ENCODE measurements at regions not wholly inside any gene's neighbourhood (a gene's known extent, or its start where the extent isn't known, plus 50 kb on each side); places are given as distances from the start of the nearest gene placed in this dataset.

- Mint-ChIP-seq H3K27ac (no peak overlapping the region), H3K9me3 (peaks cover 3 to 9% (median 5%) of the 10 kb centered on the region in 3 donors), H3K4me1 (no peaks in the 10 kb centered on the region), H3K4me3 (no peak overlapping the region), H3K27me3 (peaks cover 3% of the 10 kb centered on the region), H3K36me3 (peaks cover 2% of the 10 kb centered on the region)
These were observed 180.3 kb upstream of the GRB10 start for GRCh38 chr7:50962962-50963374.

- Mint-ChIP-seq H3K36me3 (peaks cover 2% of the 10 kb centered on the region), H3K4me1 (no peaks in the 10 kb centered on the region), H3K27me3 (peaks cover 3% of the 10 kb centered on the region), H3K27ac (no peak overlapping the region), H3K9me3 (peaks cover 3 to 7% (median 5%) of the 10 kb centered on the region in 3 donors), H3K4me3 (no peak overlapping the region)
These were observed 179.7 kb upstream of the GRB10 start for GRCh38 chr7:50962281-50962883.

DNA sequence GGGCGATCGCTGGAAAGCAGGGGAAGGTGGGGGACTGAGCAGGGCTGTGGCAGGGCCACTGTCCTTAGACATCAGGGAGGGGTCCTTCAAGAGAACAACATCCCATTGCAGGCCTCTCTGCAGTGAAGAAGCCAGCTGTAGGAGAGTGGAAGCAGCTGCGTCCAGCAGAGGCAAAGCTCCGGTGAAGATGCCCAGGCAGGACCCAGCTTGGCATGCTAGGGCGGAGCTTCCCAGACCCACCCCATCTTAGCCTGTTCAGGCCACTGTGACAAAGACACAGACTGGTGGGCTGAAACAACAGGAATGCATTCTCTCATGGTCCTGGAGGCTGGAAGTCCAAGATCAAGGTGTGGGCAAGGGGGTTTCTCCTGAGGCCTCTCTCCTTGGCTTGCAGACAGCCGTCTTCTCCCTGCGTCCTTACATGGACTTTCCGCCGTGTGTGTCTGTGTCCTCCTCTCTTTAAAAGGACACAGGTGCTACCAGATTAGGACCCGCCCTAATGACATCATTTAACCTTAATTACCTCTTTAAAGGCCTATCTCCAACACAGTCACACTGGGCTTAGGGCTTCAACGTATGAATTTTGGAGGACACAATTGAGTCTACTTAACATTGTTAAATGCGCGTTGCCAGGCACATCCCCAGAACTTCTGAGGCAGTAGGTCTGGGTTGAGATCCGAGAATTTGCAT, 178.1 kb upstream of the GRB10 start:
- Mint-ChIP-seq H3K4me1 (no peaks in the 10 kb centered on the region), H3K4me3 (no peak overlapping the region), H3K27me3 (peaks cover 3% of the 10 kb centered on the region), H3K9me3 (peaks cover 0 to 2% (median 0%) of the 10 kb centered on the region in 3 donors), H3K36me3 (no peaks in the 10 kb centered on the region), H3K27ac (no peak overlapping the region)

- H3K27ac Mint-ChIP-seq: no peak overlapping the region
- no peaks in the 10 kb centered on the region for H3K36me3 Mint-ChIP-seq
- peaks cover 3% of the 10 kb centered on the region for H3K27me3 Mint-ChIP-seq
- H3K4me3 Mint-ChIP-seq: no peak overlapping the region
- H3K4me1 Mint-ChIP-seq: no peaks in the 10 kb centered on the region
- peaks cover 0 to 2% (median 0%) of the 10 kb centered on the region in 3 donors for H3K9me3 Mint-ChIP-seq
These were observed 177.3 kb upstream of the GRB10 start for GRCh38 chr7:50959991-50960390.

GRCh38 chr7:50959560-50959959, 176.9 kb upstream of the GRB10 start:
- peaks cover 3% of the 10 kb centered on the region for H3K27me3 Mint-ChIP-seq
- H3K4me1 Mint-ChIP-seq: no peaks in the 10 kb centered on the region
- H3K27ac Mint-ChIP-seq: no peak overlapping the region
- H3K9me3 Mint-ChIP-seq: peaks cover 0 to 2% (median 0%) of the 10 kb centered on the region in 3 donors
- no peak overlapping the region for H3K4me3 Mint-ChIP-seq
- no peaks in the 10 kb centered on the region for H3K36me3 Mint-ChIP-seq

DNA sequence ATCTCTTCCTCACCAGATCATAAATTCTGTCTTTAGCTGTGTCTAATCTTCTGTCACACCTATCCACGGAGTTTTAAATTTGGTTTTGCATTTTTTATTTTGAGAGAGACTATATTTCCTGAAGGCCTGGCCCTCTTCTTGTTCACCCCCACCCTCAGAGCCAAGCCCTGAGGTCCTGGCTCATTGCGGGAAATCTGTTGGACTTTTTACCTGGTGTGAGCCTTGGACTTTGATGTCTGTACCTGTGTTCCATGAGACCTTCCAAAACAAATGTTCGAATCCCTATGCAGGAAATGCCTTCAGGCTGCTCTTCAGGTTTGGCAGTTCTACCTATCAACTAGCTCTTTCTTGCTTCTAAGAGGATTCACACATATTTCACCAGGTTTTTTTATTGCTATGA, 175.2 kb upstream of the GRB10 start:
- Mint-ChIP-seq H3K4me1 (no peaks in the 10 kb centered on the region), H3K36me3 (no peaks in the 10 kb centered on the region), H3K27me3 (peaks cover 3% of the 10 kb centered on the region), H3K9me3 (no peaks in the 10 kb centered on the region), H3K4me3 (no peak overlapping the region), H3K27ac (no peak overlapping the region)

DNA sequence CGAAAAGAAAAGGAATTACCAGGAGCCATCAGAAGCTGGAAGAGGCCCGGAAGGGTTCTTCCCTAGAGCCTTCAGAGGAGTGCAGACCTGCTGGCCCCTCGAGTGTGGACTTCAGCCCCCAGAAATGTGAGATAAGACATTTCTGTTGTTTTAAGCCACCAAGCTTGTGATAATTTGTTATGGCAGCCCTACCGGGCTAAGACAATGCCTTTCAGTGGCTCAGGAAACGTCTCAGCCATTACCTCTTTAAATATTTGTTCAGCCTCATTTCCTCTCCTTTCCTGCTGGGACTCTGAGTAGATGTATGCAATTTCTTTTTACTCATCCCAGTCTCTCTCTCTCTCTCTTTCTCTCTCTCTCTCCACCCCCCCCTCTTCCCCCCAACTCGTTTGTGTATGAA, 174.7 kb upstream of the GRB10 start:
- H3K9me3 Mint-ChIP-seq: peaks cover 0 to 1% (median 0%) of the 10 kb centered on the region in 3 donors
- H3K27me3 Mint-ChIP-seq: peaks cover 3% of the 10 kb centered on the region
- no peaks in the 10 kb centered on the region for H3K4me1 Mint-ChIP-seq
- H3K4me3 Mint-ChIP-seq: no peak overlapping the region
- H3K27ac Mint-ChIP-seq: no peak overlapping the region
- no peaks in the 10 kb centered on the region for H3K36me3 Mint-ChIP-seq

GRCh38 chr7:50956522-50957155, 173.9 kb upstream of the GRB10 start:
- Mint-ChIP-seq H3K4me3 (no peak overlapping the region), H3K9me3 (peaks cover 0 to 2% (median 0%) of the 10 kb centered on the region in 3 donors), H3K27ac (no peak overlapping the region), H3K27me3 (peaks cover 3% of the 10 kb centered on the region), H3K36me3 (no peaks in the 10 kb centered on the region), H3K4me1 (no peaks in the 10 kb centered on the region)

- no peak overlapping the region for H3K4me3 Mint-ChIP-seq
- H3K4me1 Mint-ChIP-seq: no peaks in the 10 kb centered on the region
- H3K36me3 Mint-ChIP-seq: no peaks in the 10 kb centered on the region
- H3K27ac Mint-ChIP-seq: no peak overlapping the region
- no peaks in the 10 kb centered on the region for H3K27me3 Mint-ChIP-seq
- H3K9me3 Mint-ChIP-seq: peaks cover 0 to 8% (median 5%) of the 10 kb centered on the region in 3 donors
These were observed 172.0 kb upstream of the GRB10 start for GRCh38 chr7:50954716-50955115.

DNA sequence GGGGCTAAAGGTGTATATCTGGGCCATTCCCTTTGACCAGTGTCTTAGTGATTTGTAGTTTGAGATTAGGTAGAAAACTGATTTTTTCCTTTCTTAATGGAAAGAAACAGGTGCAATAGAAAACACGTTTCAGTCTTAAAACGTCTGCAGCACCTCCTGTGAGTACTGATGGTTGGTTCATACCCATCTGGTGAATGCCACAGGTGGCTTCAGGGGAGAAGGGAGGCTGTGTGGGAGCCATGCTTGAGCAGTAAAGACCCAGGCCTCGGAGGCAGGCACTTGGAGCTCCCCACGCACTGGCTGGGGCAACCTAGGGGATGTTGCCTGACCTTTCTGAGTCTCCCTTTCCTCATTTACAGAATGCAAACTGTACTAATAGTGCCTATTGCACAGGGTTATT, 171.5 kb upstream of the GRB10 start:
- Mint-ChIP-seq H3K27me3 (no peaks in the 10 kb centered on the region), H3K9me3 (peaks cover 0 to 12% (median 5%) of the 10 kb centered on the region in 3 donors), H3K27ac (no peak overlapping the region), H3K36me3 (no peaks in the 10 kb centered on the region), H3K4me1 (no peaks in the 10 kb centered on the region), H3K4me3 (no peak overlapping the region)

- no peaks in the 10 kb centered on the region for H3K4me1 Mint-ChIP-seq
- no peak overlapping the region for H3K27ac Mint-ChIP-seq
- no peaks in the 10 kb centered on the region for H3K36me3 Mint-ChIP-seq
- H3K27me3 Mint-ChIP-seq: no peaks in the 10 kb centered on the region
- peaks cover 0 to 16% (median 5%) of the 10 kb centered on the region in 3 donors for H3K9me3 Mint-ChIP-seq
- no peak overlapping the region for H3K4me3 Mint-ChIP-seq
These were observed 171.1 kb upstream of the GRB10 start for GRCh38 chr7:50953820-50954219.

DNA sequence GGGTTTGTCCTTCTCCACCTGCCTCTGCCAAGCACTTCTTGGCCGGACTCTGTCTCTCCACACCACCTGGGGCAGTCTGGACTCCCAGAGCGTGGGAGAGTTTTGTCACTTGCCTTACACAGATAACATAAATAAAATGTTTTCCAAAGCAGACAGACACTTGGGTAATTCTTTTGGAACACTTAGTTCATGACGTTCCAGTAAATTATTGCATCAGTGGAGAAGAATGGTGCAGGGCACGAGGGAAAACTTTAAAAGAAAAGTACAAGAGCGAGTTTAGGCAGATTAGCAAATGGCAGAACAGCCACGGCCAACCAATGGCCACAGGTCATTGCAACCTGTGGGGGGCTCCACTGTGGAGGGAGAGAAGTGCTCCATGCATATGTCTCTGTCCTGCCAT, 170.6 kb upstream of the GRB10 start:
- no peaks in the 10 kb centered on the region for H3K36me3 Mint-ChIP-seq
- no peak overlapping the region for H3K27ac Mint-ChIP-seq
- H3K9me3 Mint-ChIP-seq: peaks cover 1 to 21% (median 5%) of the 10 kb centered on the region in 3 donors
- no peak overlapping the region for H3K4me3 Mint-ChIP-seq
- no peaks in the 10 kb centered on the region for H3K4me1 Mint-ChIP-seq
- H3K27me3 Mint-ChIP-seq: no peaks in the 10 kb centered on the region

- Mint-ChIP-seq H3K27ac (no peak overlapping the region), H3K9me3 (peaks cover 3 to 24% (median 5%) of the 10 kb centered on the region in 3 donors), H3K4me1 (no peaks in the 10 kb centered on the region), H3K36me3 (no peaks in the 10 kb centered on the region), H3K4me3 (no peak overlapping the region), H3K27me3 (no peaks in the 10 kb centered on the region)
These were observed 169.8 kb upstream of the GRB10 start for GRCh38 chr7:50952544-50952943.

- no peaks in the 10 kb centered on the region for H3K36me3 Mint-ChIP-seq
- H3K27me3 Mint-ChIP-seq: no peaks in the 10 kb centered on the region
- H3K27ac Mint-ChIP-seq: no peak overlapping the region
- no peak overlapping the region for H3K4me3 Mint-ChIP-seq
- no peaks in the 10 kb centered on the region for H3K4me1 Mint-ChIP-seq
- H3K9me3 Mint-ChIP-seq: peaks cover 3 to 24% (median 5%) of the 10 kb centered on the region in 3 donors
These were observed 169.4 kb upstream of the GRB10 start for GRCh38 chr7:50952120-50952519.

DNA sequence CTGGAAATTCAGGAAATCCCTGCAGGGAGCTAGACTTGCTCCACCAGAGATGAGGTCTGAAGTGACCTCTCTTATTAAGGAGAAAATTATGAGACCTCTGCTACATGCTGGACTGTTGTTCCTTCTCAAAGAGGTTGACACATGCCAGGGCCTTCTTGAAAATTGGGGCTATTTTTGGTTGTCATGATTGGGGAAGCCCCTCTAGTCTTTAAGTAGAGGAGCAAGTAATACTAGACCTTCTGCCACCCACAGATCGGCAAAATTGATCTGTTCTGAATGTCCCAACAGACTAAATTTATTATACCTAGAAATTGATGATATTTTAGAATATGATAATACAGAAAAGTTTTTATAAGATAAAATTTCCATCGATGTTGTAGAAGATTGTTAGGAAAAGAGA, 160.8 kb upstream of the GRB10 start:
- no peak overlapping the region for H3K27ac Mint-ChIP-seq
- H3K36me3 Mint-ChIP-seq: no peaks in the 10 kb centered on the region
- H3K27me3 Mint-ChIP-seq: peaks cover 7% of the 10 kb centered on the region
- no peaks in the 10 kb centered on the region for H3K4me1 Mint-ChIP-seq
- H3K4me3 Mint-ChIP-seq: no peak overlapping the region
- H3K9me3 Mint-ChIP-seq: peaks cover 2 to 5% (median 4%) of the 10 kb centered on the region in 3 donors

DNA sequence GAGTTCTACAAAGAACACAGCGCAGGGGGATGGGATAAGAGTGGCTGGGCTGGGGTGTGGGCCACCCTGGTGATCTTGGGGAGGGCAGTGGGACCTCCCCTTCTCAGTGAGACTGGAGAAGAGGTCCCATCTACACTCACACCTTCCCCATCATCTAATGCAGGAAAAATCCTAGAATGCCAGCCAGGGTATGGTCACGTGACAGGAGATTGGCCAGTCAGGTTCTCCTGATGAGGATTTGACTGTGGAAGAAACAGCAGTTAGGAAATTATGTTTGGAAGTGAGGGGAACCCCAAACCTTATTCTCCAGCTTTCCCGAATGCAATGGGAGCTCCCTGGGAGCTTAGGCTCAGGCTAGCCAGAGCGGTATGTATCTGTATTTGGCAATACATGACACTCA, 158.8 kb upstream of the GRB10 start:
- Mint-ChIP-seq H3K4me1 (no peaks in the 10 kb centered on the region), H3K27me3 (peaks cover 7% of the 10 kb centered on the region), H3K4me3 (no peak overlapping the region), H3K9me3 (peaks cover 0 to 2% (median 2%) of the 10 kb centered on the region in 3 donors), H3K27ac (no peak overlapping the region), H3K36me3 (no peaks in the 10 kb centered on the region)
